Cardiac fibroblast (primary cell): ENCODE measurements at regions not wholly inside any gene's neighbourhood (a gene's known extent, or its start where the extent isn't known, plus 50 kb on each side); places are given as distances from the start of the nearest gene placed in this dataset.
"Not testable (repeated sequence)": the region's sequence is repeated elsewhere in the genome, so short reads cannot be mapped to it uniquely, and the experiment has no call there.

Experiments used
- DNase-seq, 2 donors: peaks; one replicate each; pipeline versions ENCODE4 v3.0.0 to v3.0.0-alpha.2; 2010; ENCODE audit warnings: low read depth in 2 of 2
- H3K4me3 ChIP-seq, 2 donors: replicated peaks in 1 of 2; 1 replicate in 1 of 2; 2 replicates in 1 of 2; pipeline ENCODE4 v1.5.1; 2011; ENCODE audit warnings: low read depth in 2 of 2, low read length in 2 of 2, mild to moderate bottlenecking in 2 of 2, moderate library complexity in 1 of 2
- TF ChIP-seq, protein P1 (sequence below): IDR thresholded peaks from one replicate; pipeline ENCODE4 v1.5.1; 2011; ENCODE audit warnings: low read depth, mild to moderate bottlenecking, low read length, inconsistent platforms

GRCh38 chr7:93707249-93707648 lies 132.7 kb upstream of the CALCR start:
- no peak overlapping the region for H3K4me3 ChIP-seq
- DNase-seq, result no peak
- TF ChIP-seq, protein P1, sequence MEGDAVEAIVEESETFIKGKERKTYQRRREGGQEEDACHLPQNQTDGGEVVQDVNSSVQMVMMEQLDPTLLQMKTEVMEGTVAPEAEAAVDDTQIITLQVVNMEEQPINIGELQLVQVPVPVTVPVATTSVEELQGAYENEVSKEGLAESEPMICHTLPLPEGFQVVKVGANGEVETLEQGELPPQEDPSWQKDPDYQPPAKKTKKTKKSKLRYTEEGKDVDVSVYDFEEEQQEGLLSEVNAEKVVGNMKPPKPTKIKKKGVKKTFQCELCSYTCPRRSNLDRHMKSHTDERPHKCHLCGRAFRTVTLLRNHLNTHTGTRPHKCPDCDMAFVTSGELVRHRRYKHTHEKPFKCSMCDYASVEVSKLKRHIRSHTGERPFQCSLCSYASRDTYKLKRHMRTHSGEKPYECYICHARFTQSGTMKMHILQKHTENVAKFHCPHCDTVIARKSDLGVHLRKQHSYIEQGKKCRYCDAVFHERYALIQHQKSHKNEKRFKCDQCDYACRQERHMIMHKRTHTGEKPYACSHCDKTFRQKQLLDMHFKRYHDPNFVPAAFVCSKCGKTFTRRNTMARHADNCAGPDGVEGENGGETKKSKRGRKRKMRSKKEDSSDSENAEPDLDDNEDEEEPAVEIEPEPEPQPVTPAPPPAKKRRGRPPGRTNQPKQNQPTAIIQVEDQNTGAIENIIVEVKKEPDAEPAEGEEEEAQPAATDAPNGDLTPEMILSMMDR, result no peak

DNA sequence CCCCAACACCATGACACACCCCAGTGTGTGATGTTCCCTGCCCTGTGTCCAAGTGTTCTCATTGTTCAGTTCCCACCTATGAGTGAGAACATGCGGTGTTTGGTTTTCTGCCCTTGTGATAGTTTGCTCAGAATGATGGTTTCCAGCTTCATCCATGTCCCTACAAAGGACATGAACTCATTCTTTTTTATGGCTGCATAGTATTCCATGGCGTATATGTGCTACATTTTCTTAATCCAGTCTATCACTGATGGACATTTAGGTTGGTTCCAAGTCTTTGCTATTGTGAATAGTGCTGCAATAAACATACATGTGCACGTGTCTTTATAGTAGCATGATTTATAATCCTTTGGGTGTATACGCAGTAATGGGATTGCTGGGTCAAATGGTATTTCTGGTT lies 131.6 kb upstream of the CALCR start:
- DNase-seq, H3K4me3 ChIP-seq: not testable (repeated sequence)

DNA sequence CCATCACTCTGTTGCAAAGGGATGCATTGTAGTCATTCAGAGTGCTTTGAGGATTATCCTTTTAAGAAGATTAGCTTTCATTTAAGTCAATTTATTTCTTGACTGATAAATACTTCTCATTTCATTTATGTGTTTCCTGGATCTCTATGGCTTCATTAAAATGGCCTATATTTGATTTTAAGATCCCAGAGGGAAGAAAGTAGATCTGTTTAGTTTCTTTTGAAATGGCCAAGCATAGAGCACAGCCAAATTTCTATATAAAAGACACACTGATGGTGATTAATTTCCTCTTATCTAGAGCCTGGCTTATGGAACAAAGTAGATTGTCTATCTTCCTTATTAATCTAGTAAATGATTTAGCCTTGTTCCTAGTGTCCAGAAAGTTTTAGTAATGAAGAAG lies 129.7 kb upstream of the CALCR start:
- TF ChIP-seq, protein P1, result no peak
- no peak for DNase-seq
- H3K4me3 ChIP-seq, result no peak overlapping the region

- TF ChIP-seq, protein P1, result no peak
- no peak overlapping the region for H3K4me3 ChIP-seq
- DNase-seq, result no peak
These were observed 123.4 kb upstream of the CALCR start for GRCh38 chr7:93697901-93698300.

GRCh38 chr7:93693796-93694195 lies 119.3 kb upstream of the CALCR start:
- H3K4me3 ChIP-seq, result no peak overlapping the region
- DNase-seq, result no peak
- TF ChIP-seq, protein P1, result no peak

DNA sequence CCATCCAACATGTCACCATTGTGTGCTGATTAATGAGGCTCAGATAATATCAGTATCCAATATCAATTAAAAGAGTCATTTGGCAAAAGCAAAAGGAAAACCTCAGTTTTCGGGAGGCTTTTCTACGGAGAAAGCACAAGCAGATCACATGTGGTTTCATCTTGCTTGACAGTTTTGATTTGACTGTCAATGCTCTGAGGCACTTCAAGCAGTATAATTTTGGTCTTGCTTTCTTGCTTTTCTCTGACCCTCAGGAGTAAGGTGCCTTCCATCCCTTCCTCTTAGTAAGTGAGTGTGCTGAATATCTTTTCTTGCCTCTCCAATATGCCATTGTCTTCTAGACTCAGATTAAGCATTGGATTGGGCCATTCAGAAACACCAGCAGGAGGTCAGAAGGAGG lies 115.5 kb upstream of the CALCR start:
- TF ChIP-seq, protein P1, result no peak
- H3K4me3 ChIP-seq, result no peak overlapping the region
- DNase-seq, result no peak

- no peak overlapping the region for H3K4me3 ChIP-seq
- DNase-seq, result no peak
- TF ChIP-seq, protein P1, result no peak
These were observed 103.7 kb upstream of the CALCR start for GRCh38 chr7:93678185-93678584.
